ENCODE measurements at regions not wholly inside any gene's neighbourhood (a gene's known extent, or its start where the extent isn't known, plus 50 kb on each side); places are given as distances from the start of the nearest gene placed in this dataset.
"Not testable (repeated sequence)": the region's sequence is repeated elsewhere in the genome, so short reads cannot be mapped to it uniquely, and the experiment has no call there.

DNA sequence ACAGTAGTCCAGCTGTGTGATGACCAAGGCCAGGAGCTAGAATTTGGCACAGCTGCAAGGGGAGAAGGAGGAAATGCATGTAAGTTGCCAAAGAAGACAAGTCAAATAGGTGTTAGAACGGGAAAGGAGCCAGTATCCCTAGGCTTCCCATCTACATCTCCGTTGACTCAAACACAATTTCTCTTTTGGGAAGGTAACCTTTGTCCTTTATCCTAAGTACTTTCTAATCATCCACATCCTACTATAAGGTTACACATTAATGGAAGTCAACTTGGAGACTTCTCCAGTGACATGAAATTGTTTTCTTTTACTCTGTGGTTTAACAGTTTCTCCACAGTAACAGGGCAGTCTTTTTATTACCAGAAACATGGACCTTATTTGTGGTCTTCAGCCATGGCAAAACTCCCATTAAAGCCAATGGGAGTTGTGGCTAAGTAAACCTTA lies 620.0 kb downstream of the ANKRD50 start:
- Mint-ChIP-seq H3K27me3 (no peaks in the 10 kb centered on the region), H3K9me3 (peaks cover 0 to 8% of the 10 kb centered on the region in 2 donors), H3K27ac (no peak overlapping the region), H3K4me3 (no peak overlapping the region), H3K36me3 (ENCODE audit: insufficient read depth) (no peaks in the 10 kb centered on the region), H3K4me1 (ENCODE audit: low read depth in 2 of 2) (no peaks in the 10 kb centered on the region)
- ATAC-seq (replicated peaks) = no peak
- DNase-seq = no peak

GRCh38 chr4:124095621-124096020 lies 616.9 kb downstream of the ANKRD50 start:
- peaks cover 0 to 8% of the 10 kb centered on the region in 2 donors for H3K9me3 Mint-ChIP-seq
- H3K27ac Mint-ChIP-seq = no peak overlapping the region
- H3K4me1 Mint-ChIP-seq (ENCODE audit: low read depth in 2 of 2) = no peaks in the 10 kb centered on the region
- H3K4me3 Mint-ChIP-seq = no peak overlapping the region
- ATAC-seq (replicated peaks) (no peak), DNase-seq (no peak)
- no peaks in the 10 kb centered on the region for H3K36me3 Mint-ChIP-seq (ENCODE audit: insufficient read depth)
- no peaks in the 10 kb centered on the region for H3K27me3 Mint-ChIP-seq

DNA sequence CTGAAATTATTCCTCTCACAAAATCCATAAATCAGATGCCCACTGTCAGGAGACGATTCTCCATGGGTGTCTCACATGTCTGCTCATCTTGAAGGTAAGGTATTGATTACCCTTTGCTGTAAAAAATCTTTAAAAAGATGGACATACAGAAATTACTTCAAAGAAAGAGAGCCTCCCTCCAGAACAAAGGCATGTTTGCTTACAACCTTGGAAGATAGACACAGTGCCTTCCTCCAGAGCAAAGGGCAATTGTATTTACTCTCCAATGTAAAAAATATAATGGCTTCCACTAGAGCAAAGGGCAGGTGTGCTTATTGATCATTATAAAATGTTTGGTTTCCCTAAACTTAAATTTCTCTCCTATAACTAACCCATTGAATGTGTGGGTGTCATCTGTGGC lies 616.2 kb downstream of the ANKRD50 start:
- DNase-seq (no peak), ATAC-seq (replicated peaks) (no peak)
- Mint-ChIP-seq H3K4me1 (ENCODE audit: low read depth in 2 of 2) (no peaks in the 10 kb centered on the region), H3K4me3 (no peak overlapping the region), H3K36me3 (ENCODE audit: insufficient read depth) (no peaks in the 10 kb centered on the region), H3K9me3 (peaks cover 0 to 8% of the 10 kb centered on the region in 2 donors), H3K27ac (no peak overlapping the region), H3K27me3 (no peaks in the 10 kb centered on the region)

- Mint-ChIP-seq H3K27ac (no peak overlapping the region), H3K27me3 (no peaks in the 10 kb centered on the region), H3K4me3 (no peak overlapping the region), H3K36me3 (ENCODE audit: insufficient read depth) (no peaks in the 10 kb centered on the region), H3K4me1 (ENCODE audit: low read depth in 2 of 2) (no peaks in the 10 kb centered on the region), H3K9me3 (peaks cover 0 to 5% of the 10 kb centered on the region in 2 donors)
- ATAC-seq (replicated peaks) (no peak), DNase-seq (no peak)
These were observed 615.1 kb downstream of the ANKRD50 start for GRCh38 chr4:124097447-124097846.

DNA sequence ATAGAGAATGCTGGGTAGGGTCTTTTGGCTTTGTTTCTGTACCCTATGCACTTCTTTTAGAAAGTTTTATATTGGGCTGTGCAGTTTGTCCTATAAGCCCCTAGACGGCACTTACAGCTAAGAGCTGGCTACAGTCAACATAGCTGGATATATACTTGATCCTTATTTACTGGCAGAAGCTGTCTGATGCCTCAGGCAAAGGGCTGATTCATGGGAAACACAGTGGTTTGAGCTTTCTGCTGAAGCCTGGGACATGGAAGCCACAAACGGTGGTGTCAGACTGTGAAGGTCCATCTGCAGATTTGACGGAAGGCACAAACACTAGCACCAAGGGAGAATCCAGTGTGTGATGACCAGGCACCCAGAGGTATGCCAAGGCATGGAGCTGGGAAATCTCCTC lies 608.4 kb downstream of the ANKRD50 start:
- H3K36me3 Mint-ChIP-seq (ENCODE audit: insufficient read depth) = no peaks in the 10 kb centered on the region
- H3K27ac Mint-ChIP-seq = no peak overlapping the region
- no peak overlapping the region for H3K4me3 Mint-ChIP-seq
- ATAC-seq (replicated peaks) = no peak
- H3K4me1 Mint-ChIP-seq (ENCODE audit: low read depth in 2 of 2) = no peaks in the 10 kb centered on the region
- peaks cover 0 to 3% of the 10 kb centered on the region in 2 donors for H3K9me3 Mint-ChIP-seq
- no peaks in the 10 kb centered on the region for H3K27me3 Mint-ChIP-seq
- DNase-seq = no peak

GRCh38 chr4:124104628-124105027 lies 607.9 kb downstream of the ANKRD50 start:
- Mint-ChIP-seq H3K4me1 (ENCODE audit: low read depth in 2 of 2) (no peaks in the 10 kb centered on the region), H3K9me3 (peaks cover 0 to 3% of the 10 kb centered on the region in 2 donors), H3K4me3 (no peak overlapping the region), H3K27ac (no peak overlapping the region), H3K36me3 (ENCODE audit: insufficient read depth) (no peaks in the 10 kb centered on the region), H3K27me3 (no peaks in the 10 kb centered on the region)
- DNase-seq (no peak), ATAC-seq (replicated peaks) (no peak)

DNA sequence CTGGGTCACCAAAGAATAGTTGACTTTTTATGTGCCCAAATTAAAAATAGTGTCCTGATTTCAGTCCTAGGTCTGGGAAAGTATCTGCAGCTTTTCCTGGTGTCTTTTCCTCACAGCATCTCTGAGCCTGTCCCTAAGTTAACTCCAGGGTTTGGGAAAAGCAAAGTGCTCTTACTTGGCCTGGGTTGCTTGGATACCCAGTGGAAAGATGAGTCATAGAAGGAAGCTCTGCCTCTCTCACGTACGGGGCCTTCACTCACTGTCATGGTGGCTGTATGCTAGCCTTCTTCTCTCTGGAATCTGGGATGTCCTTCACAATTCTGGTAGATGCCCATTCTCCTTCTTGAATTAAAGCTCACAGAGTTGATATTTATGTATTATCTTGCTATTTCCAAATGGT lies 607.3 kb downstream of the ANKRD50 start:
- H3K4me1 Mint-ChIP-seq (ENCODE audit: low read depth in 2 of 2) = no peaks in the 10 kb centered on the region
- no peaks in the 10 kb centered on the region for H3K27me3 Mint-ChIP-seq
- no peak for DNase-seq
- no peaks in the 10 kb centered on the region for H3K36me3 Mint-ChIP-seq (ENCODE audit: insufficient read depth)
- H3K9me3 Mint-ChIP-seq = peaks cover 0 to 3% of the 10 kb centered on the region in 2 donors
- no peak for ATAC-seq (replicated peaks)
- no peak overlapping the region for H3K4me3 Mint-ChIP-seq
- H3K27ac Mint-ChIP-seq = no peak overlapping the region

DNA sequence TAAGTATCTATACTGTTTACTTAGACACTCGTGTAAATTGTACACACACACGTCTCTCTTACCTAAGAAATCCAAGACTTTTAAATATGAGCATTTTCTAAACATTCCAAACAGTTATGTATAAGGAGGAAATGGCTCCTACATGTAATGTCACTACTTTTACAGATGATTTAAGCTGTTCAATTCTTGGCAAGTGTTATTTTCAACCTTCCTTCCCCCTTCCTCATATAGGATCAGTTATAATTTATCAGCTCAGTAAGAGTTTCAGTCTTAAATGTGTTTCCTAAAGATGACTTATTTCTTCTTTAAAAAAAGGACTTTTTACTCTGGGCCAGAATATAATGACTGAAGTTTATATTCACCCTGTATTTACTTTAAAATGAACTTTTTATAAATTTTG lies 601.1 kb downstream of the ANKRD50 start:
- no peak overlapping the region for H3K4me3 Mint-ChIP-seq
- no peak overlapping the region for H3K27ac Mint-ChIP-seq
- ATAC-seq (replicated peaks) (no peak), DNase-seq (no peak)
- H3K36me3 Mint-ChIP-seq (ENCODE audit: insufficient read depth) = no peaks in the 10 kb centered on the region
- no peaks in the 10 kb centered on the region for H3K27me3 Mint-ChIP-seq
- no peaks in the 10 kb centered on the region for H3K9me3 Mint-ChIP-seq
- H3K4me1 Mint-ChIP-seq (ENCODE audit: low read depth in 2 of 2) = no peaks in the 10 kb centered on the region

- H3K27ac Mint-ChIP-seq = no peak overlapping the region
- H3K4me3 Mint-ChIP-seq = no peak overlapping the region
- ATAC-seq (replicated peaks) = no peak
These were observed 600.6 kb downstream of the ANKRD50 start for GRCh38 chr4:124111922-124112321.

DNA sequence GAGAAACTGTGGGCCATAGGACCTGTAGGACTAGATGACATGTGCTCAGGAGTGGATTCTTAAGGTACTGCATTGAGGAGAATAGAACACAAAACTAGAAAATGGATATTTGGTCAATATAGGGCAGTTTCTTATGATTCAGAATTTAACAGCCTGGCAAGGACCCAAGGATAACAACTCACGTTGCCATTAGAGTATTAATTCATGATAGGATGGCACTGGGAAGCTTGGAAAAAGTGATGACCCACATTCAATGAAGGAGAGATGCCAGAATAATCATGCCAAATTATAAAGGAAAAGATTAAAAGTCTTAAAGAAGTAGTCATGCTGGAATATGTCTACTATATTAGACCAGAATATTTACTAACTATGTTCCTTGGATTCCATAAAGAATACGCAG lies 594.5 kb downstream of the ANKRD50 start:
- H3K4me3 Mint-ChIP-seq = no peak overlapping the region
- no peak overlapping the region for H3K27ac Mint-ChIP-seq
- no peaks in the 10 kb centered on the region for H3K27me3 Mint-ChIP-seq
- no peaks in the 10 kb centered on the region for H3K4me1 Mint-ChIP-seq (ENCODE audit: low read depth in 2 of 2)
- H3K36me3 Mint-ChIP-seq (ENCODE audit: insufficient read depth) = no peaks in the 10 kb centered on the region
- peaks cover 0 to 5% of the 10 kb centered on the region in 2 donors for H3K9me3 Mint-ChIP-seq
- DNase-seq (no peak), ATAC-seq (replicated peaks) (no peak)

More at GRCh38 chr4:124111922-124112321, 600.6 kb downstream of the ANKRD50 start:
- H3K27me3 Mint-ChIP-seq = no peaks in the 10 kb centered on the region
- H3K9me3 Mint-ChIP-seq = no peaks in the 10 kb centered on the region
- no peaks in the 10 kb centered on the region for H3K4me1 Mint-ChIP-seq (ENCODE audit: low read depth in 2 of 2)
- H3K36me3 Mint-ChIP-seq (ENCODE audit: insufficient read depth) = no peaks in the 10 kb centered on the region
- DNase-seq = no peak

DNA sequence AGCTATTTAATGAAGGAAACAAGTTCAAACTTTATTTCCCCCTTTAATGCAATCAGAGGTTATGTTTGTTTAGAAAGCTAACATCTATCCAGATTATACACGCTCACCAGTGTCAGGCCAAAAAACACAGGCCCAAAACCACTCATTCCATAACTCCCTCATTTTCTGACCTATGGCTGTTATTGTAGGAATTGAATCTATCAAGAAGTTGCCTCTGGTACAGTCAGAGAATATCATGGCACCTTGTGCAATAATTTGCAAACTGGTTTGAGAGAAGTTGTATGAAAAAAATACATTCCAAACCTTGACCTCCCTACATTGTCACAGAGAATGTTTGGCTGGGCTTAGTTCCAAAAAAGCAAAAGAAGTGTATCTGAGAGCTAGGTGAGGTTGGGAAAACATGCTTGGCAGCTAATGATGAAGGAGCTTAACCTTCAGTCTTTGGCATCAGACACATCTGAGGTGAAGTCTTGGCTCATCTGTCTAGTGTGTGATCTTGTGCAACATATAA lies 591.0 kb downstream of the ANKRD50 start:
- Mint-ChIP-seq H3K4me1 (ENCODE audit: low read depth in 2 of 2) (no peaks in the 10 kb centered on the region), H3K4me3 (no peak overlapping the region), H3K27me3 (no peaks in the 10 kb centered on the region), H3K27ac (no peak overlapping the region), H3K9me3 (peaks cover 0 to 5% of the 10 kb centered on the region in 2 donors), H3K36me3 (ENCODE audit: insufficient read depth) (no peaks in the 10 kb centered on the region)
- ATAC-seq (replicated peaks) (no peak), DNase-seq (no peak)

- no peak for ATAC-seq (replicated peaks)
These were observed 589.4 kb downstream of the ANKRD50 start for GRCh38 chr4:124123181-124123580.

DNA sequence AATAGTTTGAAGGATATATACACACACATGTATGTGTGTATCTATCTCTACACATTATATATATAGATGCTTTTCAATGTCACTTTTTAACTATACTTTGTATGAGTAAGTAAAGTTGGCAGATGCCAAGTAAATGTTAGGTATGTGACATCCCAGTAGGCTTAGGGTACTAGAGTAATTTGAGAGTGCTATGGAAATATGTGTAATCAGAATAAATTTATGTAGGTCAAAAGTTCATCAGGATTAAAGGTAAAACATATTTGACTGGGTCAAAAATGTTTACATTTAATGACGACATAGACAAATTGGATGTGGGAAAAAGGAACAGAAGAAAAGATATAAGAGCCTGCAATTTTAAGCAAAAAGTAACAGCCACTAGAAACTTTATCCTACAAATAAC lies 588.8 kb downstream of the ANKRD50 start:
- Mint-ChIP-seq H3K4me3 (no peak overlapping the region), H3K27ac (no peak overlapping the region), H3K36me3 (ENCODE audit: insufficient read depth) (no peaks in the 10 kb centered on the region), H3K9me3 (peaks cover 0 to 5% of the 10 kb centered on the region in 2 donors), H3K4me1 (ENCODE audit: low read depth in 2 of 2) (no peaks in the 10 kb centered on the region), H3K27me3 (no peaks in the 10 kb centered on the region)
- DNase-seq = no peak
- no peak for ATAC-seq (replicated peaks)

More at GRCh38 chr4:124123181-124123580, 589.4 kb downstream of the ANKRD50 start:
- Mint-ChIP-seq H3K27ac (no peak overlapping the region), H3K4me1 (ENCODE audit: low read depth in 2 of 2) (no peaks in the 10 kb centered on the region), H3K9me3 (peaks cover 0 to 2% of the 10 kb centered on the region in 2 donors), H3K36me3 (ENCODE audit: insufficient read depth) (no peaks in the 10 kb centered on the region), H3K4me3 (no peak overlapping the region), H3K27me3 (no peaks in the 10 kb centered on the region)
- DNase-seq = no peak

GRCh38 chr4:124131324-124131723 lies 581.2 kb downstream of the ANKRD50 start:
- not testable (repeated sequence) for H3K4me3 Mint-ChIP-seq; H3K36me3 Mint-ChIP-seq (ENCODE audit: insufficient read depth); H3K27me3 Mint-ChIP-seq; ATAC-seq (replicated peaks); H3K9me3 Mint-ChIP-seq; DNase-seq; H3K27ac Mint-ChIP-seq; H3K4me1 Mint-ChIP-seq (ENCODE audit: low read depth in 2 of 2)

DNA sequence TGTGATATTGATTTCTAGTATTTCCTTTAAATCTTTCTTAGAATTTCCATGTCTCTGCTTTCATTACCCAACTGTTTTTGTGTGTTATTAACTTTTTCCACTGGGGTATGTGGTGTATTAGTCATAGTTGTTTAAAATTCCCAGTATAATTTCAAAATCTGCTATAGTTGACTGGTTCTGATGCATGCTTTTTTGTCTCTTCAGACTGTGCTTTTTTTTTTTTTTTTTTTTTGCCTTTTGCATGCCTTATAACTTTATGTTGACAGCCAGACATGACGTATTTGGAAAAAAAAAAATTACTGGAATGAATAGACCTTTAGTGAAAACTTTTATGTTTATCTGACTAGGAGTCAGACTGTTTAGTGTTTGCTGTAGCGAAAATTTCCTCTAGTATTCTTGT lies 580.4 kb downstream of the ANKRD50 start:
- H3K27me3 Mint-ChIP-seq = no peaks in the 10 kb centered on the region
- H3K36me3 Mint-ChIP-seq (ENCODE audit: insufficient read depth) = peaks cover 3% of the 10 kb centered on the region
- H3K4me3 Mint-ChIP-seq = no peak overlapping the region
- ATAC-seq (replicated peaks) (no peak), DNase-seq (no peak)
- no peaks in the 10 kb centered on the region for H3K4me1 Mint-ChIP-seq (ENCODE audit: low read depth in 2 of 2)
- no peak overlapping the region for H3K27ac Mint-ChIP-seq
- peaks cover 8% of the 10 kb centered on the region in 2 donors for H3K9me3 Mint-ChIP-seq
